ENCODE measurements at regions not wholly inside any gene's neighbourhood (a gene's known extent, or its start where the extent isn't known, plus 50 kb on each side); places are given as distances from the start of the nearest gene placed in this dataset.

- H3K4me1 ChIP-seq = peaks cover 22% of the 10 kb centered on the region
- H3K4me2 ChIP-seq (ENCODE audit: low read length) = no peak overlapping the region
- peak overlapping the region; percentile 80 for H2AFZ ChIP-seq
- no peaks in the 10 kb centered on the region for H3K79me2 ChIP-seq
- no peaks in the 10 kb centered on the region for H3K27me3 ChIP-seq (ENCODE audit: control insufficient read depth, insufficient read depth, low read length)
- TF ChIP-seq, protein P1, sequence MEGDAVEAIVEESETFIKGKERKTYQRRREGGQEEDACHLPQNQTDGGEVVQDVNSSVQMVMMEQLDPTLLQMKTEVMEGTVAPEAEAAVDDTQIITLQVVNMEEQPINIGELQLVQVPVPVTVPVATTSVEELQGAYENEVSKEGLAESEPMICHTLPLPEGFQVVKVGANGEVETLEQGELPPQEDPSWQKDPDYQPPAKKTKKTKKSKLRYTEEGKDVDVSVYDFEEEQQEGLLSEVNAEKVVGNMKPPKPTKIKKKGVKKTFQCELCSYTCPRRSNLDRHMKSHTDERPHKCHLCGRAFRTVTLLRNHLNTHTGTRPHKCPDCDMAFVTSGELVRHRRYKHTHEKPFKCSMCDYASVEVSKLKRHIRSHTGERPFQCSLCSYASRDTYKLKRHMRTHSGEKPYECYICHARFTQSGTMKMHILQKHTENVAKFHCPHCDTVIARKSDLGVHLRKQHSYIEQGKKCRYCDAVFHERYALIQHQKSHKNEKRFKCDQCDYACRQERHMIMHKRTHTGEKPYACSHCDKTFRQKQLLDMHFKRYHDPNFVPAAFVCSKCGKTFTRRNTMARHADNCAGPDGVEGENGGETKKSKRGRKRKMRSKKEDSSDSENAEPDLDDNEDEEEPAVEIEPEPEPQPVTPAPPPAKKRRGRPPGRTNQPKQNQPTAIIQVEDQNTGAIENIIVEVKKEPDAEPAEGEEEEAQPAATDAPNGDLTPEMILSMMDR (IDR thresholded peaks at IDR 0.05) = no peak
- no peaks in the 10 kb centered on the region for H3K9me3 ChIP-seq (ENCODE audit: control insufficient read depth, low read length)
- no peak overlapping the region for H3K9ac ChIP-seq
- H3K4me3 ChIP-seq (ENCODE audit: low read depth, low read length) = no peak overlapping the region
- peak overlapping the region; percentile 26 for H3K27ac ChIP-seq
- H3K36me3 ChIP-seq (ENCODE audit: control insufficient read depth, insufficient read depth, low read length) = no peaks in the 10 kb centered on the region
These were observed 319.1 kb upstream of the TBL1XR1 start for GRCh38 chr3:177516158-177517011.

GRCh38 chr3:177517906-177518305, 320.6 kb upstream of the TBL1XR1 start:
- Histone ChIP-seq H3K4me2 (ENCODE audit: low read length) (no peak overlapping the region), H3K9me3 (ENCODE audit: control insufficient read depth, low read length) (no peaks in the 10 kb centered on the region), H3K79me2 (no peaks in the 10 kb centered on the region), H3K27me3 (ENCODE audit: control insufficient read depth, insufficient read depth, low read length) (no peaks in the 10 kb centered on the region), H3K4me1 (peaks cover 38% of the 10 kb centered on the region), H3K4me3 (ENCODE audit: low read depth, low read length) (no peak overlapping the region), H3K27ac (no peak overlapping the region), H3K36me3 (ENCODE audit: control insufficient read depth, insufficient read depth, low read length) (no peaks in the 10 kb centered on the region), H3K9ac (no peak overlapping the region), H2AFZ (no peak overlapping the region)
- TF ChIP-seq, protein P1 (IDR thresholded peaks at IDR 0.05) = no peak

DNA sequence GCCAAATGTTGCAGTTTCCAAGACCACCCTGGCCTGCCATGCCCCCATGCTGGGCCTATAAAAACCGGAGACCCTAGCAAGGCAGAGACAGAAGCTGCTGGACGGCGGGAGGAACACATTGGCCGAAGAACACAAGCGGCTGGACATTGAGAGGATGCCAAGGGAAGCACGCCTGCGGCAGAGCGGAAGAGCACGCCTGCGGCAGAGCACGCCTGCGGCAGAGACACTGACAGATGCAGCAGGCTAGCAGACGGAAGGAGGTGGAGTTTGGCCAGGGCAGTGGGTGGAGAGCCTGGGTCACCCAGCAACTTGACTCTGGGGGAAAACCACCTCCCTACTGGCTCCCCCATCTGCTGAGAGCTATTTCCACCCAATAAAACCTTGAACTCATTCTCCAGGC, 322.3 kb upstream of the TBL1XR1 start:
- no peak overlapping the region for H3K9ac ChIP-seq
- no peak overlapping the region for H3K4me2 ChIP-seq (ENCODE audit: low read length)
- TF ChIP-seq, protein P1 (IDR thresholded peaks at IDR 0.05) = no peak
- no peak overlapping the region for H2AFZ ChIP-seq
- H3K4me3 ChIP-seq (ENCODE audit: low read depth, low read length) = no peak overlapping the region
- no peaks in the 10 kb centered on the region for H3K27me3 ChIP-seq (ENCODE audit: control insufficient read depth, insufficient read depth, low read length)
- H3K36me3 ChIP-seq (ENCODE audit: control insufficient read depth, insufficient read depth, low read length) = no peaks in the 10 kb centered on the region
- H3K9me3 ChIP-seq (ENCODE audit: control insufficient read depth, low read length) = no peaks in the 10 kb centered on the region
- no peaks in the 10 kb centered on the region for H3K79me2 ChIP-seq
- no peak overlapping the region for H3K27ac ChIP-seq
- H3K4me1 ChIP-seq = peaks cover 44% of the 10 kb centered on the region

DNA sequence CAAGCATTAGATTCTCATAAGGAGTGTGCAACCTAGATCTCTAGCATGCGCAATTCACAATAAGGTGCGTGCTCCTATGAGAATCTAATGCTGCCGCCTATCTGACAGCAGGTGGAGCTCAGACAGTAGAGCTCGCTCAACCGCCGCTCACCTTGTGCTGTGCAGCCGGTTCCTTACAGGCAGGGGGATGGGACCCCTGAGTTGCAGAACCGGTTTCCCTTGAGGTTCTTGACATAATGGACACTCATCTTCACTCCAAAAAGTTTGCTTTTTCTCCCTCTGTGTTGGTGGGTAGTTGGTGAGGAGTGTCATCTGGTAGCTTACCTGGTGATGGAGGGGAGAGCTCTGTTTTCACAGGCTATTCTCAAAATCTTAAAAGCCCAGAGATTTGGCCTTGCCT, 324.0 kb upstream of the TBL1XR1 start:
- H3K36me3 ChIP-seq (ENCODE audit: control insufficient read depth, insufficient read depth, low read length) = no peaks in the 10 kb centered on the region
- H3K9ac ChIP-seq = no peak overlapping the region
- H3K27ac ChIP-seq = peak overlapping the region; percentile 92
- H3K4me1 ChIP-seq = peaks cover 38% of the 10 kb centered on the region
- no peak overlapping the region for H3K4me3 ChIP-seq (ENCODE audit: low read depth, low read length)
- no peaks in the 10 kb centered on the region for H3K79me2 ChIP-seq
- peak overlapping the region; percentile 5 for H3K4me2 ChIP-seq (ENCODE audit: low read length)
- H3K9me3 ChIP-seq (ENCODE audit: control insufficient read depth, low read length) = no peaks in the 10 kb centered on the region
- H2AFZ ChIP-seq = peak overlapping the region; percentile 16
- TF ChIP-seq, protein P1 (IDR thresholded peaks at IDR 0.05) = peak; percentile 82
- no peaks in the 10 kb centered on the region for H3K27me3 ChIP-seq (ENCODE audit: control insufficient read depth, insufficient read depth, low read length)

DNA sequence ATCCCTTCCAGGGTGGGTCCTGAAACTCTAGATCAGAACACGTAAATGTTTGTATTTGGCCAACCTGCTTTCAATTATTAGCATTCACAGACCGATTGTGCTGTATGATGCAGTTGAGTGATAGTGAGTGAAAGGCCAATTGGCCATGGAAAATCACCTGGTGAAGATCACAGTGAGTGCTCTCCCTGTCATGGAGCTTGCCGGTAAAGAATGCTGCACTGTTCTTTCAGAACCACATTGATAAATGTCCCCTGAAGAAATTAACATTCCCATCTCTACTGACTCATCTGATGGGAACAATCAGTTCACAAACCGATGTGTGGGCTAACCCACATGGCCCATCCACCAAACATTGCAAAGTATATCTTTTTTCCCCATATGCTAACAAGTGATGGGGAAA, 324.8 kb upstream of the TBL1XR1 start:
- Histone ChIP-seq H3K9ac (no peak overlapping the region), H3K4me1 (peaks cover 37% of the 10 kb centered on the region), H3K79me2 (no peaks in the 10 kb centered on the region), H3K36me3 (ENCODE audit: control insufficient read depth, insufficient read depth, low read length) (no peaks in the 10 kb centered on the region), H3K27ac (peak overlapping the region; percentile 92), H3K9me3 (ENCODE audit: control insufficient read depth, low read length) (no peaks in the 10 kb centered on the region), H3K4me3 (ENCODE audit: low read depth, low read length) (no peak overlapping the region), H3K4me2 (ENCODE audit: low read length) (peak overlapping the region; percentile 5), H3K27me3 (ENCODE audit: control insufficient read depth, insufficient read depth, low read length) (no peaks in the 10 kb centered on the region), H2AFZ (peak overlapping the region; percentile 16)
- TF ChIP-seq, protein P1 (IDR thresholded peaks at IDR 0.05) = no peak
